HG02943 (cell line): ENCODE measurements at regions not wholly inside any gene's neighbourhood (a gene's known extent, or its start where the extent isn't known, plus 50 kb on each side); places are given as distances from the start of the nearest gene placed in this dataset.

Experiments
- ATAC-seq: cut with Tn5 transposase; IDR thresholded peaks from one replicate; pipeline ENCODE4 v1.9.1; 2021; ENCODE audit warnings: mild to moderate bottlenecking, low read depth, moderate library complexity; ENCODE audit not compliant: unreplicated experiment

DNA sequence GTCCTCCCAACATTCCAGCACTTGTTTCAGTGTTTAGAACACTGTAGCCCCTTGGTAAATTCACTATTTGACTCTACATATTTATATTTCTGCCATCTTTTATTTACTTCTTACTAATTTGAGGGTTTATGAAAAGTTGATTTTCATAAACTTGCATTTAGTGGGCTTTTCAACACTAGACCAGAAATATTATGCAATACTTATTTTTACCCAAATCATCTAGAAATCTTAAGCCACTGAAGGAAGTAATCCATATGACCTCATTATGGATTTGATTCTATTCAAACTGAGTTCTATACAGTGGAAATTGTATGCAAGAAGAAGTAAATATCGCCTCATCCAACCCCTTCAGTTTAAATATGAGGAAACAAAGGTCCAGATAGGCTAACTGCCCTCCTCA is 92.6 kb upstream of the VRK2 start:
- ATAC-seq: no peak

DNA sequence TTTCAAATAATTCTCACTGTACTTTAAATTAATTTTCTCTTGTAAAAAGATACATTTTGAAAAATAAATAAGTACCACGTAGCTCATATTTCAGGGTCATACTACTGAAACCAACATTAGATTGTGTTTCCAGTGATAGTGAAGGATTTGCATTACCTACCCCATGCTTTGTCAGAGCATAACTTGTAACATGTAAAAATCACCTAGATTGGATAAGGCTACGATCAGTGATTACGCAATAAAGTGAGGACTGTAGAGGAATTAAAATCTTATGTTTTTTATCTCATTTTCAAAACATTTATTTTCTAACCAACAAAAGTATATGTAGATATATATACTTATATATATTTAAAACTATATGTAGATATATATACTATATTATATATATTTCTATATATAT is 89.4 kb upstream of the VRK2 start:
- ATAC-seq: no peak

DNA sequence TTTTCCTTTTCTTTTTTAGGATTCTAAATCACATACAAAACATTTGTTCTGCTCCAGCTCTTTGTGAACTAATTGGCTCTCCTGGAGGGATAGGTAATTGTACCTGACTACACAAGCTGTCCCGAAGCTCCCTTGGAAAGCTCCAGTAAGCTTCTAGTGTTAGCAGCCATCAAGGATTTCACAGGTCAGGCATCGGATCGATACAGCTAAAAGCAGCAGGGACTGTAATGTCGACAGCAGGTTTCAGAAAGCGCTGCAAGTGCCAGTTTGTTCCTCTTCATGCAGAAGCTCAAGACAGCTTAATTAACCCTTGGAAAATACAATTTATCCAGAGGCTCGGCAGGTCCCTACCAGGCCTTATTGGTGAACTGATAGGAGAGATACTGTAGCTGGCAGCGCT is 87.2 kb upstream of the VRK2 start:
- no peak for ATAC-seq

DNA sequence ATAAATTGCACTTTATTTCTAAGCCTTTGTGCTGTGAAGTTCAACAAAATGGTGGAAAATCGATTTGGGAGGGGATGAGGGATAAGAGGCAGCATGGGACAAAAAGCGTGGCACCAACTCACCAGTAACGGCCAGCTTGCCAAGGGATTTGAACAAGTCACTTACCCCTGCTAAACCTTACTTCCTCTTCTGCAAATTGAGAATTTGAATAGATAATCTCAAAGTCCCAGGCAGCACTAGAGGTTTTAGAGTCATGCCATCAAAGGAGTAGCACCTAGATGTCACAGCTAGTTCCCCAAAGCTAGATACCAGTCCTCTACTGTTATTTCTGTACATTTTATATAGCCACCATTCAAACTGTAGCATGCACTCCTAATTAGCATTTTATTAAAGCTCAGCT is 83.7 kb upstream of the VRK2 start:
- ATAC-seq: no peak

DNA sequence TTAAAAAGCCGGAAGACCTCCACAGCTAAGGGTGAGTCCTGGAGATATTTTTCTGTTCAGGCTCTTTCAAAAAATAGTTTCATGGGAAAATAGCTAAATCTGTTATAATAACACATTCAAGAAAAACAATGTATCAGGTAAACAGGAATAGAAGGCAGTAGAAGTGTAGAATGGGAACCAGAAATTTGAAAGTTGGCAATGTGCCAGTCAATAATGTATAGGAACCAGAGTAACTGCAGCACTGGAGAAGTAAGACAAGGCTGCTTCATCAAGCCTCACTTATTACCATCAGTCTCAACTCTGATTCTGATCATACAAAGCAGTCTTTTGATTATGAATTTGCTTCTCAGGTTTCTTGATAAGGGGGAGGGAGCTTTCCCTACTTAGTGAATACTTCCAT is 81.4 kb upstream of the VRK2 start:
- ATAC-seq: no peak

DNA sequence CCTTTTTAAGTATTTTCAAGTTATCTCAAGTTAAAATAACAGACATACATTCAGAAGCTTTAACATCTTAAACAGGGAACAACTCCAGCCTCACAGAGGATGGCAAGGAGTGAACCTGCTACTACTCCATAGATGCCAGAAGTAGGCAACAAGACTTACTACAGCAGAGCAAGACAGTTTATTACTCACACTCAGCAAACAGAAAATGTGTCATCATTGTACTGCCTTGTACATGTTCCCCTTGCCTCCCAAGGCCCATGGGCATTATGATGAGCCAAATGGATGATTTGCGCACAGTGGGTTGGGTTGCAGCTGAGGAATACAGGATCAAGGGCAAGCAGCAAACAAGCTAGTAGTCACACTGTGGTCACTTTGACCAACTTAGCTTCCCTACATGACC is 80.6 kb upstream of the VRK2 start:
- no peak for ATAC-seq

DNA sequence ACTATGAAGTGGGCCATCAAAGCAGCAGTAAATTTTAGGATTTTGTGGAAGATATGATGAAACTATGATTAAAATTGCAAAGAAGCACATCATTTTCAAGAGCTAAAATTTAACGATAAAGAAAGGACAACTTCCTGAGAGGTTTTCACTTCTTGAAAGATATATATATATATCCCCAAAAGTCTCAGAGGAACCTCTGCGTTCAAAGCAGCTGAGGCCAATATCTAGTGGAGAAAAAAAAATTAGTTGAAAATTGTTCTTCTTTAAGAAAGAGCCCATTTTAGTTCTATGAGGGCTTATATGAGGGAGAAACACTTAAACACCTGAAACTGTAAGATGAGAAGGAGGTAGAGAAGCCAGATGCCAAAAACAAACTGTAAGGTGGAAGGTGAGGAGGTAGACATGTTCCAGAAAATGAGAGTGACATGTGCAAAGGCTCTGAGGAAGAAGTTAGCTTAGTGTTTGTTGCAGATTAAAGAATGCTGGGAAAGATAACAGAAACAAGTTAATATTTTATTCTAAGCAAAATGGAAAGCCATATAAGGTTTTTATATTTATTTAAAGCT is 72.9 kb upstream of the VRK2 start:
- no peak for ATAC-seq

DNA sequence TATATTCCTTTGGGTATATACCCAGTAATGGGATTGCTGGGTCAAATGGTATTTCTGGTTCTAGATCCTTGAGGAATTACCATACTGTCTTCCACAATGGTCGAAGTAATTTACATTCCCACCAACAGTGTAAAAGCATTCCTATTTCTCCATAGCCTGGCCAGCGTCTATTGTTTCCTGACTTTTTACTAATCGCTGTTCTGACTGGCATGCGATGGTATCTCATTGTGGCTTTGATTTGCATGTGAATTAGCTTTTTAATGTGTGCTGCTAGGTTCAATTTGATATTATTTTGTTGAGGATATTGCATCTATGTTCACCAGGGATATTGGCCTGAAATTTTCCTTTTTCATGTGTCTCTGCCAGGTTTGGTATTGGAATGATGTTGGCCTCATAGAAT is 67.4 kb upstream of the VRK2 start:
- ATAC-seq: no peak

DNA sequence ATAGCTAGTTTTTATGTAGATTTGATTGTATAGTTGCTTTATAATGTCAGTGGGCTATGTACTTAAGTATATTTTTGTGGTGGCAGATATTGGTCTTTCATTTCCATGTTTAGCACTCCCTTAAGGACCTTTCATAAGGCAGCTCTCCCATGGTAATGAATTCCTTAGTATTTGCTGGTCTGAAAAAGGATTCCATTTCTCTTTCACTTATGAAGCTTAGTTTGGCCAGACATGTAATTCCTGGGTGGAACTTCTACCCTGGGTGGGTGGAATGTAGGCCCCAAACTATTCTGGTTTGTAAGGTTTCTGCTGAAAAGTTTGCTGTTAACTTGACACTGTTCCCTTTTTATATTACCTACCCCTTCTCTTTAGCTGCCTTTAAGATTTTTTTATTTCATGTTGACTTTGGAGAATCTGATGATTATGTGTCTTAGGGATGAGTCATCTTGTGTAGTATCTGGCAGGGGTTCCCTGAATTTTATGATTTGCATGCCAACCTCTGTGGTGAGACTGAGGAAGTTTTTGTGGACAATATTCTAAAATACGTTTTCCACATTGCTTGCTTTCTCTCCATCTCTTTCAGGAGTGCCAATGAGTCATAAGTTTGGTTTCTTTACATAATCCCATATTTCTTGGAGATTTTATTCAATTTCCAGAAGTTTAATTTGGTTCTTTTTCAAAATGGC is 65.4 kb upstream of the VRK2 start:
- no peak for ATAC-seq

DNA sequence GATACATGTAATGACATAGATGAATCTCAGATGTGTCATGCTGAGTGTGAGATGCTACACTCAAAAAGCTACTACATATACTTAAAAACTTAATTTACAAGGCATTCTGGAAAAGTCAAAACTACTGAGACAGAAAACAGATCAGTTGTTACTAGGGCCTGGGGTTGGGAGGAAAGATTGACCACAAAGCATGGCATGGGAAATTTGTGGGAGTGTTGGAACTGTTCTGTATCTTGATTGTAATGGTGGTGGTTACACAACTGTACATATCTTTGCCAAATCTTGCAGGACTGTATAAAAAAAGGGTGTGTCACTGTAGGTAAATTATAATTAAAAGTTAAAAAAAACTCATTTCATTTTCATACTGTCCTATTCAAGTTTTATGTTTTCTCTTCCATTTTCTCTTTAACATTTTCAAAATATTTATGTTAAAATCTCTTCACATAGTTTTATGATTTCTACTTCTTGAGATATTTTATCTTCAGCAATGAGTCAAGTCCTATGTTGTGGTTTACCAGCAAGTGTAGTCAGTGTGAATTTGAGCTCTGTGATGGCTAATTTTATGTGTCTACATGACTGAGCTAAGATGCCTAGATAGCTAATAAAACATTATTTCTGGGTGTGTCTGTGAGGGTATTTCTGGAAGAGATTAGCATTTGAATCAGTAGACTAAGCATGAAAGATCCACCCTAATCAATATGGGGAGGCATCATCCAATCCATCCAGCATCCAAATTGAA is 58.6 kb upstream of the VRK2 start:
- no peak for ATAC-seq

DNA sequence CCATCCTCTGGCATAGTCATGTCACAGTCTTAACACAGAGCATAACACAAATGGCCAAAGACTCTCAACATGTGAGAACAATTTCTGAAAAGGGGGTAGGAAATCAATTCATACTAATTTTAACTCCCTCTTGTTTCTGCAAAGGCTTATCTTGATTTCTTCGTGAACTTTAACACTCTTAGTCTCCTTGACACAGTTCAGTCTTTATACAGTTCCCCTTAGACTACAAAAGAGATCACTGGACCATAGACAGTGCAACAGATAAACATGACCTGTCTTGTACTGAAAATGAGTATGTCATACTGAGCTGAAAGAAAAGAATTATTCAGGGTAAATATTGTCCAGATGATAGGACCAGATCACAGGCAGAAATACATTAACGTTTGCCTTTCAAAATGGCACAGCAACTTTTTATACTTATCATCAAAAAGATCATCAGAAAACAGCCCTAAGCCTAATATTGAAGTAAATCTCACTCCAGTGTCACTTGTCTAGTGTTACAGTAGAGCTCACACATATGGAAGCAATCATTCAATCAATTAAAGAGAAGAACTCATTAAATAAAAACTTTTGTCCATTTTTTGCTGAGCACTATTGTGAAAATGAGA is 56.4 kb upstream of the VRK2 start:
- no peak for ATAC-seq
